Activated T-helper 1 cell treated with anti-CD3 and anti-CD28 coated beads, Interleukin-2, amount 50 U/mL, for 16 hours (primary cell): ENCODE measurements at regions not wholly inside any gene's neighbourhood (a gene's known extent, or its start where the extent isn't known, plus 50 kb on each side); places are given as distances from the start of the nearest gene placed in this dataset.

Experiments used
- DNase-seq, 2 donors: peaks; one replicate each; pipeline ENCODE4 v3.0.0-alpha.2; 2020; ENCODE audit warnings: low read depth in 1 of 2, low spot score in 1 of 2

DNA sequence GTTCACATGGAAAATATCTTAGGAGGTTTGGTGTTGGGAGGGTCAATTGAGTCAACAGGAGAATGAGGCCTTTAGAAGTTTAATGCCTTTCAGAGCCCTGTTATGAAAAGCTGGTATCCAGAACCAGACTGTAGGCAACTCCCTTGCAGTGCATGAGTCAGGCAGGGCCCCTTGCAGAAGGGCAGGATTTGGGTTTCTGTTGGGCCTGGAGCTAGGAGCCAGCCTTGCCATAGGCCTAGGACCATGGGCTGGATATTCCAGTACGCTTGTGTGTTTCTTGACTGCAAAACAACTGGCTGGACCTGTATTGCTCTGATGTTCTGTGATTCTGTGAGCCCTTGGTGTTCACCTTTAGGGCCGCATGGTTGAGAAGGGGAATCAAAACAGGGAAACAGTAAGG, 121.8 kb upstream of the ADRA1D start:
- DNase-seq = no peak

DNA sequence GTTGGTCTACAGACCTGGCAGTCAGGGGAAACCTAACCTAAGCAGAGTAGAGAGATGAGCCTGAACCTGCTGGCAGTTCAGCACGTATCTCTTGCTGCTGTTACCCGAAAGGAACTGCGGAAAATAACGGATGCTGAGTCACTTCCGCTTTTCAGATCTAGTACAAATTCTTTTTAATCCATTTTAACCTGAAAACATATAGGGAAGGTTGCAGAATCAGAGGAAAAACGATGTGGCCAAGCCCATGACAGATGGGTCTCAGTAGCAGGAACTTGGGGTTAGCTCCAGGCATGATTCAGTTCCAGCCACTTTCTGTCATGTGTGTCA, 120.7 kb upstream of the ADRA1D start:
- no peak for DNase-seq

DNA sequence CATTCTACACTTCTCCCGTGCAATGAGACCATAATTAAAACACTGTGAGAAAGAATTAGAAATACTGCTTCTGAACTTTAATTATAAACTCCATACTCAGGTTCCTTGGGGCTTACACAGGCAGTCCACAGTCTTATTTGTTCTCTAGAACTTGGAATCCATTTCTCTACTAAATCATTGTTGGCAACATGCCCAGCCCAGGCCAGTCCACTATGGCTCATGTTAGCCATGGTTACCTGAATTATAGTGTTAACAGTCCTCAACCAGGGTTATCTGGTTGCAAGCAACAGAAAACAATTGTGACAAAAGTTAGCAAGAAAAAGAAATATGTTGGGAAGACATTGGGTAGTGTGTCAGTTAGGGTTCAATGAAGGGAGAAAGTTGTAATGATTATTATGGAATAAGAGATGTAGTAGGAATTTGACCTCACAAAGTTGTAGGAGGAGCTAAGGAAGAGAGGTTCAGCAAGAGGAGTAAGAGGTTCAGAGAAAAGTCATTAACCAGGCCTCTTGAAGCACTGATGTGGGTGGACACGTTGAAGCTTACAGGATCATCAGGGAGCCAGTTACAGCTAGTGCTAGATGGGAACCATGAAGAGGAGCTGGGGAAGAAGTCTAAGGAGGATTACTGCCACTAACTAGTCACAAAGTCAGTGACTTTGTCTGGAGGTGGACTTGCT, 120.2 kb upstream of the ADRA1D start:
- no peak for DNase-seq

DNA sequence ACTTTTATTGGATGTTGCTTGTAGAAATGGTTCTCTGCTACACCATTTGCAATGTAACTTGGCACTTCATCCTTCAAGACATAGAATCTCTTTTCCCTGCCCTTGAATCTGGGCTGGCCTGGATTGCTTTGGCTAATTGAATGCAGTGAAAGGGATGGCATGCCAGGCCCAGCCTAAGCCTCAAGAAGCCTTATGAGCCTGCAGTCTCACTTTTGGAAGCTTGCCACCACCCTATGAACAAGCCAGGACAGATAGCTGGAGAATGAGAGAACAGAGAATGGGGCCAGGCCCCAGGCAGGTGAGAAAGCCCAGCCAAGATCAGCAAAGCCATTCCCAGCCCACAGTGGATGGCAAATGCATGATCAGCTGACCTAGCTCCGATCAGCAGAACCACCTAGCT, 117.0 kb upstream of the ADRA1D start:
- DNase-seq = no peak

DNA sequence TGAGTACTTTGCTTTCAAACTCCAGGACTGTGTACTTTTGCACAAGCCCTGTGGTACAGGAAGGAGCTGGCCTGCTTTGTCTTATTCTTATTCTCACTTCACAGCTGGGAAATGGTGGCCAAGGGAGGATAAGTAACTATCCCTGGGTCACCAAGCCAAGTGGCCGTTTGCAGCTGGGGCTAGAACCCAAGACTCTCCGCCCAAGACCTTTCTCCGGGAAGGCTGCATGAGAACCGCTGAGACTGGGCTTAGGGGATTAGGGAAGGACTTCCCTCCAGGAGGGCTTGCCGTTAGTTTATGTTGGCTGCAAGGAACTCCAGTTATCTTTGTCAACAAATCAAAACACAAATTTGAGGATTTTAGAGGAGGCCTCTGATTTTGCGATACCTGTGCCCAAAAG, 109.5 kb upstream of the ADRA1D start:
- no peak for DNase-seq

DNA sequence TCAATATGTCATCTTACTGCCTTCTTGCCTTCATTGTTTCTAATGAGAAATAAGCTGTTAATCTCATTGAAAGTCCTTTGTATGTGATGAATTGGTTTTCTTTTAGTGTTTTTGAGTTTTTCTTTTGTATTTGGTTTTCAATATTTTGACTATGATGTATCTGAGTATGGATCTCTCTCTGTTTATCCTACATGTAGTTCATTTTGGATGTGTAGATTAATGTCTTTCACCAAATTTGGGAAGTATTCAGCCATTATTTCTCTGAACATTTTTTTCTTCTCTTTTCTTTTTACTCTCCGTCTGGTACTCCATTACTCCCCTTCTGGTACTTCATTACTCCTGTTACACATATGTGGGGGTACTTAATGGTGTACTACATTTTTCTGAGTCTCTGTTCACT, 103.3 kb upstream of the ADRA1D start:
- no peak for DNase-seq

DNA sequence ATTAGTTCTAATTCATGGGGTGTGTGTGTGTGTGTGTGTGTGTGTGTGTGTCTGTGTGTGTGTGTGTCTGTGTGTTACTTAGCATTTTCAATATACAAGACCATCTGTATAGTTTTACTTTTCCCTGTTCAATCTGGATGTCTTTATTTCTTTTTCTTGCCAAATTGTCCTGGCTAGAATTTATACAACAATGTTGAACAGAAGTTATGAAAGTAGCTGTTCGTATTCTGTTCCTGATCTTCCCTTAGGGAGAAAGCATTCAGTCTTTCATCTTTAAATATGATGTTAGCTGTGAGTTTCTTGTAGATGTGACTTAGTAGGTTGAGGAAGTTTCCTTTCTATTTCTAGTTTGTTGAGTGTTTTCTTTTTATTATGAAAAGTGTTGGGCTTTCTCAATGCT, 101.0 kb upstream of the ADRA1D start:
- no peak for DNase-seq

DNA sequence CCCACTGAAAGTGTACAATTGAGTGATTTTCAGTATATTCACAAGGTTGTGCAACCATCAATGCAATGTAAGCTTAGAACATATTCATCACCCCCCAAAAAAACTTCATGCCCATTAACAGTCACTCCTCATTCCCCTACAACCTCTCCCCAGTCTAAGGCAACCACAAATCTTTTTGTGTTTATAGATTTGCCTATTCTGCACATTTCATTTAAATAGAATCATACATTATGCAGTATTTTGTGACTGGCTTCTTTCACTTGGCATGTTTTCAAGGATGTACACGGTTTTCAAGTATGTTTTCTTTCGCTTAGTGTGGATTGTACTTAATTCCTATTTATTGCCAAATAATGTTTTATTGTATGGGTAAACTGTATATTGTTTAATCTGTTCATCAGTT, 95.6 kb upstream of the ADRA1D start:
- no peak for DNase-seq

DNA sequence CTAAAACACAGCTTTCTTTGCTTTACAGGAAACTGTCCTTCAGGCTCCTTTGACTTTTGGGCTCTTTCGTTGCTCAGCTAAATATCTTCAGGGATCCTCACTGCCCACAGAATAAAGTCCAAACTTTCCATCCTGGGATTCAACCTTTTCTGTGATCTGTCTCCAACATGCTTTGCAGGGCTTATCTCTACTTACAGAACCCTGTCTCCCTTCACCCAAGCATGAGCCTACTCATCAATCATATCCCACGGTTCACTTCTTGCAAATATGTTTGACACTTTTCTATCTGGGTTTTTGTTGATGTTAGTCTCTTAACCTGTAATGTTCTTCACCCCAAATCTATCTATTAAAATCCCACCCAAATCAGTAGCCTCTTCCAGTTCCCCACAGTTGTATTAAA, 93.5 kb upstream of the ADRA1D start:
- no peak for DNase-seq

DNA sequence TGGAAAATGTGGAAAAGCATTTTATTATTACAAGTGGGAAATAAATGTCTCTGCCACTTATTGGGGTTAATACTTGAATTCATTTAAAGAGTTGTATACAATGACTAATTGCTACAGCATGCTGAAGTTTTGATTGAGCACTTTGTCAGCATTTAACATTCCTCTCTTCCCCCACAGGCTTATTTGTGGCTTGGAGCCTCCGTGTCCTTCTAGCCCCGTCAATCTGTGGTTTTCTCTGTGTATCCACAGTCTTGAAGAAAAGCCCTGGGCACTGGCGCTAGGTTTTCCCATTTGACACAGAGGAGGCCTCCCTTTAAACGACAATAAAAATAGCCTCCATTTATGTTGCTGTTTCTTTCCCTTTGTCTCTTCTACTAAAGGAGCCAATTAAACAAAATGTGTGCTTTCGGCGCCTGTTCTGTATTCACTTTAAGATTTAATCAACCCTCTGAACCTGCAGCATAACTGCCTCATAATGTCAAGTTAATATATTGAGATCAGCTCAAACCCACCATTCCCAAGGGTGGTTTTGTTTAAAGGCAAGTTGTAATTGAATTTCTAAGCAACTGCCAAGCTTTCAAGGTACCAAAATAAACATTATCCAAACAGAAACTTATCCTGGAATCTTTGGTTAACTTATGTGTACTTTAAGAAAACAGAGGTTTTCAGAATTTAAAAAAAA, 92.9 kb upstream of the ADRA1D start:
- DNase-seq = no peak

DNA sequence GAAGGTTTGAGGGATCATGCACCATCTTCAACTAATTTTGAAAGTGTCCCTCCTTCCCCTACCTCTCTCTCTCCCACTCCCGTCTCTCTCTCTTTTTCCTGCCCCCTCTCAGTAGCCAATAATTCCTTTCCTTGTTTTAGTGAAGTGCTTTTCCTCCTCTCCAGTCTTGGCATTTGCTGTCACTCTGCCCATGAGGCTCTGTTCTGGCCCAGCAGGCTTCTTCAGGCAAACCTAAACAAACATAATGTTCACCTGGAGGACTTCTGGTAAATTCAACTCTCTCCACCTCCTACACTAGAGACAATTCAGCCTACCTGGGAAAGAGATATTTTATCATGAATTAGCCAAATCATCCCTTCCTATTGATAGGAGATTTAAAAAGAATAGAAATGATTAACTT, 86.6 kb upstream of the ADRA1D start:
- no peak for DNase-seq

DNA sequence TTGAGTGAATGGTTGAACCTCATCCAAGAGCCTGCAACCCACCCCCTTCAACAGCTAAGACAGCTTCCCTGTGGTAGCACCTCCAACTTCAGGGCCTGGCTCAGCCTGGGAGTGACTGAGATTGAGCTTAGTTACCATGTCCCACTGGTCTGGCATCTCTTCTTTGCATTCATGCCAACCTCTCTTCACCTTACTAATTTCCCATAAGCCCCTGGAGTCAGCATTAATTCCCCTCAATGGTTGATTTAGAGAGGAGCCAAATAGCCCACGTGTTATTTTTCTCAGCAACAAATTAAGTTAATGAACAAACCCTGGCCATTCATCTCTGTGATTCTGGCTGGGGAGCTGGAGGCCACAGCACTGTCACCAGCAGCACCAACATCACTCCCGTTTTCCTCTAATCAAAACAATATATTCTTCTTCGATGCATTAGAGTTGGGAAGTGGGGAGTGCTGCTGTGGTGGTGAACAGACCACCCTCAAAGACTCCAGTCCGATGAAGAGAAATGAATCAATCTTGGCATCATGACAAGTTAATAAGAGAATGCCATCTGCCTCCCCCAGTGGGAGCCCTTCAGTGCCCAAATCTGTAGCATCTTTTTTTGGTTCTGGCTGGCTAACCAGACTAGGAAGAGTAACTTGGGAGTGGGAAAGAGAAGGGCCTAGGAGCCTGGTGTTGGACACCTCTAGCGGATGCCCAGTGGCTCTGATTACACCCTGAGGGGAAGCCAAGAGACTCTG, 83.2 kb upstream of the ADRA1D start:
- DNase-seq = no peak

DNA sequence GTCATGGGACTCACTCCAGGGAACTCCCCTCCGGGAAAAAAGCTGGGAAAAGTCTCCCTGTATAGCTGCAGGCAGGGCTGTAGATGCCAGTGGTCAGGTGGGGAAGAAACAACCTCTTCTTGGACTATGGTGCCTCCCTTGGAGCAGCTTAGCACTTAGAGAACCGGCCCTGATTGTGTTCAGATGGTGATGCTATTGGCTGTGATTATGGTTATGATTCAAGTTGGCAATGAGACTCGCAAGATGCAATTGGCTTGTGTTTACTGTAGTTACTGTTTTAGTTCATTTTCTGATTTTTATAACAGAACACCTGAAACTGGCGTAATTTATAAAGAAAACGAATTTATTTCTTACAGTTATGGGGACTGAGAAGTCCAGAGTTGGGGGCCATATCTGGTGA, 80.9 kb upstream of the ADRA1D start:
- no peak for DNase-seq

DNA sequence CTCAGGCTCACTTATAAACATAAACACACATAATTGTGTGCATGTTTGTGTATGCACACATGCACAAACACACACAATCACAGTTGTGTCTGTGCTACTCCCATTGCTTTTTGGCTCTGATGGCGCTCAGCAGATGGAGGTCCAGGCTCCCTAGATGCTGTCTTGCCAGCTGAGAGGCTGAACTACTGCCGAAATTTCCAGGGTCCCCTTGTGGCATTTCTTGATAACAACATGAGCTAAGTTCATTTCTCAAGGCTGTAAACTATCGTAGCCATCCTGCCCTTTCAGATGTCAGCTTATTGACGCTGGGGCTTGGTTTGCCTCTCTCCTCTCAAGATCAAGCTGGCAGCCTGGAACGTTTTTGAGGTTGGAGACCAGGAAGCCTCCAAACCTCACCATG, 80.1 kb upstream of the ADRA1D start:
- DNase-seq = no peak

DNA sequence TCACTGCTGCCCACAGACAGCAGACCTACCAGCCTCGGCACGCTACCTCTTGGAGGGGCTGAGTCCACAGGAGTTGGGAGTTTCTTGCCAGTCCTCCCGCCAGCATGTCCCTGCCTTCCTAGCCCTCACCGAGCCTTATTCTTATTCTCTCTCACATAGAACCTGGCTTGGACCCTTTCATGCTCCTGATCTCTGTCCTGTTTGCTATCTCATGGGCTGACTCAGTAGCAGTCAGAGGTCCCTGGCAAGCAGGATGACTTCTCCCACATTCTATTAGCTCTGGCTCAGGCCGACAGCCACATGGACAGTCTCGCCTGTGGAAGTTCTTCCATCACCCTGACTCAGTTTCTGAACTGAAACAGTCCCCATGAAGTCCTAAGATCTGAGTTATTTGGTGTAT, 79.5 kb upstream of the ADRA1D start:
- DNase-seq = no peak

DNA sequence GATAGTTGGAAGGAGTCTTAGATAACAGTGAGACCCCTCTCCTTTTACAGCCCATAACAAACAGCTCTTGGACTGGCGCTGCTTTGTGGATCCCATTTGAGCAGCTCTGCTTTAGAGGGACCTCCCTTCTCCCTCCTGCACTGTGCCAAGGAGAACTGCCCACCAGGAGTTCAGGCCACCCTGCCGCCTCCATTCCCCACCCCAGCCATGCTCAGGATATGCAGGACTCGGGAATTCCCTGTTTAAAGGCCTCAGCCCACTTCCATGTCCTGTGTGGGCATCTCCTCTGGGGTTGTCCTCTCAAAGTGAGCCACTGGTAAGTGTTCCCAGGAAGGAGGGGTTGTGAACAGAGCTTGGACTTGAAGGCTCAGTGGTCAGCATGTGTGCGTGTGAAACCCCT, 78.9 kb upstream of the ADRA1D start:
- DNase-seq = no peak

DNA sequence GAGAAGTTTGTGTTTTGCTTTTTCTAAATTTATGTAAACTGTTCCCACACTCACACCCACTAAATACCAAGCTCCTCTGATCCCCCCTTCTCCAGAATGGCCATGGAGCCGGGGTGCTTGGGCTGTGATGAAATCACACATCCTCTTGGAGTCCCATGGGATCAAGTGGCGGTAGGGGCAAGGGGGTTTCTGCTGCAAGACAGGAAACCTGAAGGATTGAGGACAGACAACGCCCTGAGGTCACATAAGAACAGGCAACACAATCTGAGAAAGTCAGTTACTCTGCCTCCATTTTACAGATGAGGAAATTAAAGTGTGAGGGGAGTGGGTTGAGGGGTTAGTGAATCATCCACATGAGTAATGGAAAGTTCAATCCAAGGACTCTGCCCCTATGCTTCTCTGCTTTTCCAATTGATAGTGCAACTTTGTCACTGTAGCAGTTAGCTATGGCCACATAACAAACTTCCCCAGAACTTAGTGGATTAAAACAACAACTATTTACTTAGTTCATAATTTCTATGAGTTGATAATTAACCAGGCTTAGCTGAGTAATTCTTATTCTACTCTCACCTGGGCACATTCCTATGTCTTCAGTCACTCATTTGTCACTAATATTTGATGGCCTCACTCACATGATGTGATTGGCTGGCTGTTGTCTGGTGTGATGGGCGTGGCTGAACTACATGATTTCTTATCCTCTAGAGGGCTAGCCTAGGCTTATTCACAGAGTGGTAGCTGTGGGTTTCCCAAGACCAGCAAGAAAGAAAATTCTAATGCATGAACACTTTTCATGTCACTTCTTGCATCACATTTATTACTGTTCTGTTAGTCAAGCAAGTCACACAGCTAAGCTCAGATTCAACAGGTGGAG, 77.3 kb upstream of the ADRA1D start:
- no peak for DNase-seq

DNA sequence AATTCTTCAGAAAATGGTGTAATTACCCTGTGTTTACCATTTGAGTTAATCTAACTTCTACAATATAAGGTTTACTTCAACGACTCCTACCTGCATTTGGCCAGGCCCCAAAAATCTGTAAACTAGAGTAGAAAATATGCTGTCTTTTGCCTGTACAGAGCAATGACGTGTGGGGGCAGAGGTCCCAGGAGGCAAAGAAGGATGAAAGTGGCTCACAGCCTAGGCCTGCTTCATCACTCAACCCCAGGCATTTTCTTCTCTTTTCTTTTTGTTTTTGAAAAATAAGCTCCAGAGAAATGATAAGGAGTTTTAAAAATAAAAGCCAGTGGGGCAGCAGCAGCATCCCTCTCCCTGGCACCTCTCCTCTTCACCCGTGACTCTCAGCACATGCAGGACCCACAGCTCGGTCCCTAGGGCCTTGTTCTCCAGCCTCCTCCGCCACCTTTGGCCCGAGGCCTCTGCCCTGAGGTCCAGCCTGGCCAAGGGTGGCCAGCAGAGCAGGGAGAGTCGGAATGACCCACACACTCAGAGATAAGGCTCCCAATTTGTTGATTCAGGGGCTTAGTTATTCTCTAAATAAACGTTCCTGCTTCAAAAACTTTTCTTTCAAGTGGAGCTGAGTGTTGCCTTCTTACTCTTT, 76.6 kb upstream of the ADRA1D start:
- no peak for DNase-seq

DNA sequence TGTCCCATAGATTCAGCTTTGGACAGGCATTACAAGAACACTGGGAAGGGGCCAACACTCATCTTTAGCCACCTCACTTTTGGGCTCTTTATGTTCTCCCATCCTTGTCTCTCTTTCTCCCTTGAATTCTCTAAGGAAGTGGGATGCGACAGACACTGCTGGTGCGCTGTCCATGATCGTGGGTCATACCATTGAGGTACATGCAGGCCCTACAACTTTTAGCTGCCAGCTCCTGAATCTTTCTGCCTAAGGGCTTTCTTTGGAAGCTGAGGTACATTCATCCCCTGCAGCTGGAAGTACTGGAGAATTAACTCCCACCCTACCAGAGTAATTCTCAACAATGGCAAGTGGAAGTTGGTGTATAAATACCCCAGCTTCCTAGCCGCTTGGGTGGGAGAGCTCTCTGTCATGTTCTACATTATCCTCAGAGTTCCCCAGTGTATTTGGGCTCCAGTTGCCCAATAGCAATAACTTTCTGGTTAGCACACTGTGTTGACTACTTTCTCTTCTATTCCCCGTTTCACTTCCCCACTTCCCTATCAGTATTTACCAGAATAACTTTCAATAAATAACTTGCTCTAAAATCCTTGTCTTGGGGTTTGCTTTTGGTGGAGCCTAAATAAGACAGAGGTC, 75.6 kb upstream of the ADRA1D start:
- no peak for DNase-seq

DNA sequence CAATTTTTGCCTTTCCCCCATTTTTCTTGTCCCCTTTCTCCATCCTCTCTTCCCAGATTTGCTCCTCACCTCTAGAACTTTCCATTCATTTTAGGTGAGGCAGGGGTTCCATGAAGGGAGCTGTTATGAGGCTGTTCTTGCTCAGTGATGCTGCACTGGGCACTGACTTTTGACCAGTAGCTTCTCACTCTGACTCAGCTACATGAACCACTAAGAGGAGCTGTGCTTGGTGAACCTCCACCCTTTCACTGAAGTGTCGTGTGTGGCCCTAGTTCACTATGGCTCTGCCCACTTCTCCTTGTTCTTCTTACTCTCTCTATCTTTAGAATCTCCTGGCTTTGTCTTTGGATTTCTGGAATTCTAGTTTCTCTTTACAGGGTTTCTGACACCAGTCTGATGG, 73.4 kb upstream of the ADRA1D start:
- DNase-seq = no peak

DNA sequence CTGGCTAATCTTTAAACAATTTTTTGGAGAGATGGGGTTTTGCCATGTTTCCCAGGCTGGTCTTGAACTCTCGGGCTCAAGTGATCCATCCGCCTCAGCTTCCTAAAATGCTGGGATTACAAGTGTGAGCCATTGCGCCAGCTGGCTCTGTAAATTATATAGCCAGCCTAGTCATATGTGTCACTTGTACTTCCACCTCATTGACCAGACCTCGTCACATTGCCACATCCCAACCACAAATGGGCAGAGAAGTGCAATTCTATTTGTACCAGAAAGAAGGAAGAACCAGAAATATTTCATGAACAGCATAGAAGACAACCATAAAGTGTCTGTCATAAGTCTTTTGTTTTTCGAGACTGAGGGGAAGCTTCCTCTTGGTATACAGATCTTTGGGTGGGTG, 71.2 kb upstream of the ADRA1D start:
- DNase-seq = no peak
